ENCODE measurements at regions not wholly inside any gene's neighbourhood (a gene's known extent, or its start where the extent isn't known, plus 50 kb on each side); places are given as distances from the start of the nearest gene placed in this dataset.
A peak's percentile ranks its signal among the peaks of the same experiment; 100 is the strongest.

DNA sequence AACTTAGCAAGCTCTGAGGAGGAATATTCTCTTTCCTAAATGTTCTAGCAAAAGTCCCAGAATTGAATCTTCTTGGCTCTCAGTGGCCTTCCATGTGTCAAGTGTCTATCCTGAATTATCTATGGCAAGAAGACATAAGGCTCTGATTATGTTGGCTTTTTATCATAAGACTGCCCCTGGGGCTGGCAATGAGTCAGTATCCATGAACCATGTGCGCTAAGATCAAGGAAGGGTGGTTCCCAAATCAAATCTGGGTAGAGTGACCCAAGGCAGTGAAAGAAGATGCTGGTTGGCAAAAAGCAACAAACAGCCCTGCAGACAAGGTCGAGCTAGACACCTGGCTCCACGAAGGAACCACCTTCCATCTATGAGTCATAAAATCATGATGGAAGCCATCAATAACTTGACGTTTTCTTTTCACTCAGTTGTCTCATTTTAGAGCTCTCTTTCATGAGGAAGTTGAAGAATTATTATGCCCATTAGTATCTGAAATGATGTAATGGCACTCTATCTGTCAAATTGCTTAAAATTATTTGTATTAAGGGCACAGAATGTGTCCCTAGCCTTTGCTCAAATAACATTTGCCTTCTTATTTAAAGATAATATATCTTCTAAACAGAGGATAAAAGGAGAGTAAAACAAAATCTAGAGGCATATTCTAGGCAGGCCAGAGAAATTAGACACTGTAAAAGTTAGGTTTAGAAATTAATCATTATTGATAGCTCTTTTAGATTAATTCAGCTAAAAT lies 657.7 kb upstream of the GOT2 start:
- TF ChIP-seq, protein P1, sequence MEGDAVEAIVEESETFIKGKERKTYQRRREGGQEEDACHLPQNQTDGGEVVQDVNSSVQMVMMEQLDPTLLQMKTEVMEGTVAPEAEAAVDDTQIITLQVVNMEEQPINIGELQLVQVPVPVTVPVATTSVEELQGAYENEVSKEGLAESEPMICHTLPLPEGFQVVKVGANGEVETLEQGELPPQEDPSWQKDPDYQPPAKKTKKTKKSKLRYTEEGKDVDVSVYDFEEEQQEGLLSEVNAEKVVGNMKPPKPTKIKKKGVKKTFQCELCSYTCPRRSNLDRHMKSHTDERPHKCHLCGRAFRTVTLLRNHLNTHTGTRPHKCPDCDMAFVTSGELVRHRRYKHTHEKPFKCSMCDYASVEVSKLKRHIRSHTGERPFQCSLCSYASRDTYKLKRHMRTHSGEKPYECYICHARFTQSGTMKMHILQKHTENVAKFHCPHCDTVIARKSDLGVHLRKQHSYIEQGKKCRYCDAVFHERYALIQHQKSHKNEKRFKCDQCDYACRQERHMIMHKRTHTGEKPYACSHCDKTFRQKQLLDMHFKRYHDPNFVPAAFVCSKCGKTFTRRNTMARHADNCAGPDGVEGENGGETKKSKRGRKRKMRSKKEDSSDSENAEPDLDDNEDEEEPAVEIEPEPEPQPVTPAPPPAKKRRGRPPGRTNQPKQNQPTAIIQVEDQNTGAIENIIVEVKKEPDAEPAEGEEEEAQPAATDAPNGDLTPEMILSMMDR (IDR thresholded peaks at IDR 0.05; ENCODE audit: low read depth, low read length, missing control alignments): no peak
- in situ Hi-C loops (cut with HindIII; ENCODE audit: low sequenced_read_pairs): no loop called here
- no peak overlapping the region for H3K4me3 ChIP-seq (ENCODE audit: low read depth, low read length)
- no peak for DNase-seq (ENCODE audit: low read depth)

DNA sequence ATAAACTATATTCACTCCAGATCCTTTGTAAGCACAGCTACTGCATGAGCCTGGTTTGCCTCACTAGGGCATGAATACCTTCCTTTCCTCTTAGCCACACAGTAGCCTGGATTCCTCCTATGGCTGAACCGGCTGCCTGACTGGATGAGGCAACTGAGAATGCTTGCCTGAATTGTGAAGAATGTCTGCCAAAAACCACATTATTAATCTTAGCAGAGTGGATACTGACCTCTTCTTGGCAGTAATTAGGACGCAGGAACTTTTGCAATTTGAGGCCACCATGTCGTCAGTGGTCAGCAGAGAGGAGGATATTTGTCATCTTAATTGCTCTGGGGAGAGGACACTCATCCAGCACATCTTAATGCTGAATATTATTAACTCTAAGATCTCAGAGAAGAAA lies 651.8 kb upstream of the GOT2 start:
- TF ChIP-seq, protein P1 (IDR thresholded peaks at IDR 0.05; ENCODE audit: low read depth, low read length, missing control alignments): no peak
- in situ Hi-C loops (cut with HindIII; ENCODE audit: low sequenced_read_pairs): no loop called here

DNA sequence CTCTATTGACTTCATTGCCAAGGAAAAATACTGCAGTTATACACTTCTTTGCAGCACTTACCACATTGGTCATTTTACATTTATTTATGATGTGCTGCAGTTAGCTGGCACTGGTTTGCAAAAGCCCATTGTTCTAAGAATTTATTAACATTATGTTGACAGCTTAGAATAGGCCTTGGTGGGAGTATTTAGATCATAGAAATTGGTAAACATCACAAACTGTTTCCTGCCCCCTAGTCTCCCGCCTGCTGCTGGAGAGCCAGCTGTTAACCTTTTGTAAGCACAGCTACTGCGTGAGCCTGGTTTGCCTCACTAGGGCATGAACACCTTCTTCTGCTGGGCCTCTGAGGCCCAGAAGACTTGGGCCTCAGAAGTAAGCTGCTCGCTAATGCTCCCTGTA lies 651.4 kb upstream of the GOT2 start:
- H3K4me3 ChIP-seq (ENCODE audit: low read depth, low read length): no peak overlapping the region
- TF ChIP-seq, protein P1 (IDR thresholded peaks at IDR 0.05; ENCODE audit: low read depth, low read length, missing control alignments): no peak
- in situ Hi-C loops (cut with HindIII; ENCODE audit: low sequenced_read_pairs): no loop called here
- no peak for DNase-seq (ENCODE audit: low read depth)

More for the DNA sequence above, 651.8 kb upstream of the GOT2 start:
- no peak overlapping the region for H3K4me3 ChIP-seq (ENCODE audit: low read depth, low read length)
- DNase-seq (ENCODE audit: low read depth): peak; percentile 87

DNA sequence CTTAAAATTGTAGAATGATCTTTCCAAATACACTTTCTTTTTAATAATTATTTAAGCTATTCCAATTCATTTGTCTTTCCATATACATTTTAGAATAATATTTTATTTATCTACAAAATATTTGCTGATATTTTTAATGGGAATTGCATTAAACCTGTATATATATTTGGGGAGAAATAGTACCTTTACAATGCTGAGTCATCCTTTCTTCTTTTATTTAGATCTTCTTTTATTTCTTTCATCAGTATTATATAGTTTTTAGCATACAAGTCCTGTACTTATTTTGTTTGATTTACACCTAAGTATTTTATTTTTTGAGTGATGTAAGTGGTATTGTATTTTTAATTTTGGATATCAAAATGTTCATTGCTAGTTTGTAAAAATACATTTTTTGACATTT lies 639.5 kb upstream of the GOT2 start:
- TF ChIP-seq, protein P1 (IDR thresholded peaks at IDR 0.05; ENCODE audit: low read depth, low read length, missing control alignments): no peak
- no peak for DNase-seq (ENCODE audit: low read depth)
- no peak overlapping the region for H3K4me3 ChIP-seq (ENCODE audit: low read depth, low read length)
- in situ Hi-C loops (cut with HindIII; ENCODE audit: low sequenced_read_pairs): no loop called here

- in situ Hi-C loops (cut with HindIII; ENCODE audit: low sequenced_read_pairs): no loop called here
- TF ChIP-seq, protein P1 (IDR thresholded peaks at IDR 0.05; ENCODE audit: low read depth, low read length, missing control alignments): no peak
- H3K4me3 ChIP-seq (ENCODE audit: low read depth, low read length): no peak overlapping the region
- no peak for DNase-seq (ENCODE audit: low read depth)
These were observed 636.6 kb upstream of the GOT2 start for GRCh38 chr16:59370717-59371116.

DNA sequence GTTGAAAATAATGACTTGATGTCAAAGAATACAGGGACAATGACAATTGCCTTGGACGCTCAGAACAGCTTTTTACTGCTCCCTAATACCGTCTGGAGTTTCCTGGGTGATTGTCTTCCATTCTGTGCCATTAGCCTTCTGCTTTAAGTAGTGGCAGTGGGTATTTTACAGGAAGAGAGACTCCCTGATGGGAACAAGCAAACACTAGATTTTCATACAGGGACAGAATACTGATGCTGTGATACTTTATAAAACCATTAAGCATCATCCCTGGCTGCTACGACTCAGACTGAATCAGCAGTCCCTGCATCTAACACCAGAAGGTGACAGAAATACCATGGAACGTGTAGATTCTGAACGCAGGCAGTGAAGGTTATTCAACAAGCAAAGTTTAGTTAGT lies 635.4 kb upstream of the GOT2 start:
- TF ChIP-seq, protein P1 (IDR thresholded peaks at IDR 0.05; ENCODE audit: low read depth, low read length, missing control alignments): no peak

More for the DNA sequence above, 635.4 kb upstream of the GOT2 start:
- DNase-seq (ENCODE audit: low read depth): no peak
- no peak overlapping the region for H3K4me3 ChIP-seq (ENCODE audit: low read depth, low read length)
- in situ Hi-C loops (cut with HindIII; ENCODE audit: low sequenced_read_pairs): no loop called here
